A673 (cell line): ENCODE measurements at regions not wholly inside any gene's neighbourhood (a gene's known extent, or its start where the extent isn't known, plus 50 kb on each side); places are given as distances from the start of the nearest gene placed in this dataset.

Experiments used
- BruUV-seq: library from RNA; stranded (reverse); fragments of 400-500 nt; replicated peaks from 2 replicates; lab custom pipeline; 2021; lab: Mats Ljungman, UMichigan
- CTCF ChIA-PET: fragments of 300-600 bp; sonication (Branson Sonifier 250); formaldehyde crosslinking; loops from one replicate; lab custom pipeline; 2022; ENCODE audit warnings: antibody characterized with exemption; lab: Charles Lee
- POLR2A ChIA-PET: fragments of 300-600 bp; sonication (Branson Sonifier 250); formaldehyde crosslinking; loops from one replicate; lab custom pipeline; 2022; ENCODE audit warnings: antibody characterized with exemption; ENCODE audit not compliant: low non-redundant PET; lab: Charles Lee
- DNase-seq: peaks from one replicate; pipeline ENCODE4 v3.0.0-alpha.2; 2015; ENCODE audit warnings: low spot score
- H3K27ac ChIP-seq: fragments of 200-600 bp; sonication (generic); 2 replicates; pipeline ENCODE4 v1.5.1; 2016; ENCODE audit warnings: mixed run types, low read depth, mild to moderate bottlenecking, mixed read lengths, antibody characterized with exemption, low read length; ENCODE audit not compliant: poor library complexity, severe bottlenecking
- H3K27me3 ChIP-seq: fragments of 200-600 bp; sonication (generic); replicated peaks from 2 replicates; pipeline ENCODE4 v1.6.1; 2017; ENCODE audit warnings: mixed run types, low read depth, mild to moderate bottlenecking, mixed read lengths, antibody characterized with exemption, low read length; ENCODE audit not compliant: insufficient read depth, poor library complexity
- H3K36me3 ChIP-seq: fragments of 200-600 bp; sonication (generic); 2 replicates; pipeline ENCODE4 v1.6.1; 2016; ENCODE audit warnings: mixed run types, mild to moderate bottlenecking, mixed read lengths, antibody characterized with exemption, low read length; ENCODE audit not compliant: insufficient read depth, poor library complexity, severe bottlenecking
- H3K4me1 ChIP-seq: fragments of 200-600 bp; sonication (generic); 2 replicates; pipeline ENCODE4 v1.6.1; 2017; ENCODE audit warnings: mixed run types, mild to moderate bottlenecking, mixed read lengths, antibody characterized with exemption, low read length; ENCODE audit not compliant: insufficient read depth, poor library complexity, severe bottlenecking
- H3K4me3 ChIP-seq: fragments of 200-600 bp; sonication (generic); 2 replicates; pipeline ENCODE4 v1.5.1; 2016; ENCODE audit warnings: low read depth, mixed run types, mild to moderate bottlenecking, mixed read lengths, low read length; ENCODE audit not compliant: poor library complexity, severe bottlenecking
- H3K9me3 ChIP-seq: fragments of 200-600 bp; sonication (generic); 2 replicates; pipeline ENCODE4 v1.6.1; 2016; ENCODE audit warnings: mixed run types, low read depth, mild to moderate bottlenecking, mixed read lengths, antibody characterized with exemption, low read length; ENCODE audit not compliant: poor library complexity, severe bottlenecking
- EZH2 ChIP-seq: fragments of 200-600 bp; sonication (generic); IDR thresholded peaks from 2 replicates; pipeline ENCODE4 v1.6.1; 2017; ENCODE audit warnings: borderline replicate concordance, low read depth, mild to moderate bottlenecking, mixed read lengths, antibody characterized with exemption, low read length; ENCODE audit not compliant: poor library complexity, severe bottlenecking
- intact Hi-C: fragments of 100-400 bp; cut with micrococcal nuclease; formaldehyde crosslinking; loops from one replicate; pipeline ENCODE4 v1.10.0; 2022; ENCODE audit not compliant: unreplicated experiment
- TF ChIP-seq, protein P1 (sequence below): fragments of 300-800, 200-600 bp; sonication (generic); conservative IDR thresholded peaks from 2 replicates; pipeline ENCODE4 v1.5.1; 2017; ENCODE audit warnings: low read depth, mild to moderate bottlenecking, antibody characterized with exemption, low read length, moderate library complexity, mixed read lengths

DNA sequence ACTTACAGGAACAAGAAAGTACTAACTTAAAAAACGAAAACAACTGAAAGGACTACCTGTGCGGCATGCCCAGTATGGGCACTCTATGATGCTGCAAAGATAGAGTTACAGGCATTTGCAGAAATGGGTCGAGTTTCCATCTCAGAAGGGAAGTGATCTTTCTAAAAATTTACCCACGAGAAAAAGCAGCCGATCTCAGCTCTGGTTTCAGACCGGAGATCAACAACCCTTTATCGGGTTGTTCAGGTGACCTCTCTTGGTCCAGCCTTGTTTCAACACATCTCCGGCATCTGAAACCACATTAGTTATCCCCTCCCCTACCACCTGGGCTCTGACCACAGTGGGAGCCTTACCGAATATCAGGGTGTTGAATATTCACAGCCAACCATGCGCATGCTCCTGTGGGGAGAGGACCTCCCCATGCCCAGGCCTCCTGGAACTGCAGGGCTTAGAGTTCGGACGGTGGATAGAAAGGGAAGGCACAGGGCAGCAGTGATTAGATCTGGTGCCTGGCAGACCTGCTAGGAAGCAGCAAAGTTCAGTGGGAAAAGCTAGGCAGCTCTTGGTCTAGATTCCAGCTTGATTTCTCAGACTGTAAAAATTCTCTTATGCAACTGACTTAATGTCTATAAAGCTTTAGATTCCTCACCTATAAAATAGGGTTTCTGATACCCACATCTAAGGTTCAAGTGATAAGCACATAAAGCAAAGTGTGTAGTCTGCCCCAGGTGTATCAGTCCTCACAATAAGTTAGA is 906.0 kb downstream of the VRK1 start:
- Histone ChIP-seq H3K27ac (no peak overlapping the region), H3K27me3 (no peaks in the 10 kb centered on the region), H3K4me3 (no peak overlapping the region), H3K4me1 (no peaks in the 10 kb centered on the region), H3K9me3 (no peaks in the 10 kb centered on the region), H3K36me3 (no peaks in the 10 kb centered on the region)
- no peak for DNase-seq
- POLR2A ChIA-PET = no interaction called here
- TF ChIP-seq, protein P1, sequence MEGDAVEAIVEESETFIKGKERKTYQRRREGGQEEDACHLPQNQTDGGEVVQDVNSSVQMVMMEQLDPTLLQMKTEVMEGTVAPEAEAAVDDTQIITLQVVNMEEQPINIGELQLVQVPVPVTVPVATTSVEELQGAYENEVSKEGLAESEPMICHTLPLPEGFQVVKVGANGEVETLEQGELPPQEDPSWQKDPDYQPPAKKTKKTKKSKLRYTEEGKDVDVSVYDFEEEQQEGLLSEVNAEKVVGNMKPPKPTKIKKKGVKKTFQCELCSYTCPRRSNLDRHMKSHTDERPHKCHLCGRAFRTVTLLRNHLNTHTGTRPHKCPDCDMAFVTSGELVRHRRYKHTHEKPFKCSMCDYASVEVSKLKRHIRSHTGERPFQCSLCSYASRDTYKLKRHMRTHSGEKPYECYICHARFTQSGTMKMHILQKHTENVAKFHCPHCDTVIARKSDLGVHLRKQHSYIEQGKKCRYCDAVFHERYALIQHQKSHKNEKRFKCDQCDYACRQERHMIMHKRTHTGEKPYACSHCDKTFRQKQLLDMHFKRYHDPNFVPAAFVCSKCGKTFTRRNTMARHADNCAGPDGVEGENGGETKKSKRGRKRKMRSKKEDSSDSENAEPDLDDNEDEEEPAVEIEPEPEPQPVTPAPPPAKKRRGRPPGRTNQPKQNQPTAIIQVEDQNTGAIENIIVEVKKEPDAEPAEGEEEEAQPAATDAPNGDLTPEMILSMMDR = no peak
- no peak for TF ChIP-seq EZH2
- CTCF ChIA-PET = no interaction called here
- intact Hi-C loops = no loop called here
- no TSS peak for BruUV-seq

DNA sequence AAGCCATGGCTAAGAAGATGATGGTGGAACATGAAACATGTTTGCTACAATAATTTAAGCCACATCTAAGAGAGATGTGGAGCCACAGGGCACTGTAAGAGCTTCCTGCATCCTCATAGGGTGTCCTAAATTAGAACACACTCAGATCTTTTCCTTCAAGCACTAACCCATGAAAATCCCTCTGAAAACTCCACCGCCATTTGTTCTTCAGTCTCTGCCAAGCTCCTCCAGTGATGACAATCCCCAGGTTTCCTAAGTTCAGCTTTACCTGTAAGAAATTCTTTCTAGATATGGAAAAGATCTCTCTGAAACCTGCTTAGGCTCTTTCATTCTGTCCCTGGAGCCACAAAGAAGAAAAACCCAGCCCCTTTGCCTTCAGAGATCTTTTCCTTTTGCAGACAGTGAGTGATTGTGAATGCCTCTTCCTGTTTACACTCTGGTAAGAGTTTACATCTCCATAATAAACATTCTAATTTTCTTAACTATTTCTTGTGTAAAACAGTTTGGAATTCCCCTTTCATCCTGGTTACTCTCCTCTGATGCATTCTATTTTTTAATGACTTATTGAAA is 907.2 kb downstream of the VRK1 start:
- Histone ChIP-seq H3K4me3 (no peak overlapping the region), H3K9me3 (no peaks in the 10 kb centered on the region), H3K27me3 (no peaks in the 10 kb centered on the region), H3K27ac (no peak overlapping the region), H3K36me3 (no peaks in the 10 kb centered on the region), H3K4me1 (no peaks in the 10 kb centered on the region)
- BruUV-seq = no TSS peak
- CTCF ChIA-PET = no interaction called here
- intact Hi-C loops = no loop called here
- no peak for DNase-seq
- TF ChIP-seq, protein P1 = no peak
- TF ChIP-seq EZH2 = no peak
- POLR2A ChIA-PET = no interaction called here

DNA sequence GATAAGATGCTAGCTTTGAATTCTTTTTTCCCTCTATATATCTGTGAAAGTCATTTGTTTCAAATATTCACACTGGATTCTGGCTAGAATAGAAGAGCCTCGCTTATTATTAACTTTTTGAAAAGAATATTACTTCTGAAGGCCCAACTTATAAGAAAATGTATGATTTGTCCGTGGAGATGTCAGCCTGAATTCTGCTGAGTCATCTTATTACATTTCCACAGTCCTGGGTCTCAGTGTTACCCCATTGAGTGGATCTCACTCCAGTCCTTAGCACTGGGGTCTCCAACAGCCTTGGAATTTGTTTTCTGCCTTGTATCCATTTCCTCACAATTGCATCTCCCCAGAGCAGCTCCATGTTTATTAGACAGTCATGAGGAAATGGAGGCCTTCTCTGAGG is 907.9 kb downstream of the VRK1 start:
- no peaks in the 10 kb centered on the region for H3K36me3 ChIP-seq
- ChIA-PET POLR2A (no interaction called here), CTCF (no interaction called here)
- no peaks in the 10 kb centered on the region for H3K27me3 ChIP-seq
- no peaks in the 10 kb centered on the region for H3K9me3 ChIP-seq
- BruUV-seq = no TSS peak
- H3K27ac ChIP-seq = no peak overlapping the region
- H3K4me1 ChIP-seq = no peaks in the 10 kb centered on the region
- DNase-seq = no peak
- TF ChIP-seq, protein P1 = no peak
- TF ChIP-seq EZH2 = no peak
- intact Hi-C loops = no loop called here
- no peak overlapping the region for H3K4me3 ChIP-seq
